ENCODE measurements at regions not wholly inside any gene's neighbourhood (a gene's known extent, or its start where the extent isn't known, plus 50 kb on each side); places are given as distances from the start of the nearest gene placed in this dataset.

GRCh38 chr1:5740865-5741860 is 251.1 kb downstream of the NPHP4 start:
- intact Hi-C loops (cut with micrococcal nuclease): no loop called here
- Histone ChIP-seq H3K4me1 (ENCODE audit: insufficient read depth, low read length) (no peaks in the 10 kb centered on the region), H3K9me3 (ENCODE audit: low read length) (no peaks in the 10 kb centered on the region), H4K20me1 (ENCODE audit: low read length) (no peaks in the 10 kb centered on the region), H3K9ac (ENCODE audit: low read length) (no peak overlapping the region), H3K79me2 (ENCODE audit: low read length) (no peaks in the 10 kb centered on the region), H3K4me2 (ENCODE audit: low read length) (no peak overlapping the region), H3K36me3 (ENCODE audit: low read depth, low read length) (no peaks in the 10 kb centered on the region), H3K4me3 (ENCODE audit: low read length) (no peak overlapping the region), H3K27ac (ENCODE audit: low read length) (no peak overlapping the region), H3K9me2 (replicated peaks; ENCODE audit: low read length) (no peaks in the 10 kb centered on the region), H3F3A (ENCODE audit: low read length, unreplicated experiment) (no peaks in the 10 kb centered on the region), H2AFZ (ENCODE audit: low read length) (no peak overlapping the region), H3K27me3 (ENCODE audit: low read length) (peaks cover 77% of the 10 kb centered on the region)
- no TSS peak for BruUV-seq (replicated peaks)
- DNase-seq: no peak
- no peak for ATAC-seq
- POLR2A ChIA-PET (ENCODE audit: unreplicated experiment): no interaction called here
- TF ChIP-seq EZH2 (IDR thresholded peaks at IDR 0.05; ENCODE audit: low read length, unreplicated experiment) (no peak), EZH2phosphoT487 (IDR thresholded peaks at IDR 0.05; ENCODE audit: borderline replicate concordance, low read length) (no peak)
- TF ChIP-seq, protein P1, sequence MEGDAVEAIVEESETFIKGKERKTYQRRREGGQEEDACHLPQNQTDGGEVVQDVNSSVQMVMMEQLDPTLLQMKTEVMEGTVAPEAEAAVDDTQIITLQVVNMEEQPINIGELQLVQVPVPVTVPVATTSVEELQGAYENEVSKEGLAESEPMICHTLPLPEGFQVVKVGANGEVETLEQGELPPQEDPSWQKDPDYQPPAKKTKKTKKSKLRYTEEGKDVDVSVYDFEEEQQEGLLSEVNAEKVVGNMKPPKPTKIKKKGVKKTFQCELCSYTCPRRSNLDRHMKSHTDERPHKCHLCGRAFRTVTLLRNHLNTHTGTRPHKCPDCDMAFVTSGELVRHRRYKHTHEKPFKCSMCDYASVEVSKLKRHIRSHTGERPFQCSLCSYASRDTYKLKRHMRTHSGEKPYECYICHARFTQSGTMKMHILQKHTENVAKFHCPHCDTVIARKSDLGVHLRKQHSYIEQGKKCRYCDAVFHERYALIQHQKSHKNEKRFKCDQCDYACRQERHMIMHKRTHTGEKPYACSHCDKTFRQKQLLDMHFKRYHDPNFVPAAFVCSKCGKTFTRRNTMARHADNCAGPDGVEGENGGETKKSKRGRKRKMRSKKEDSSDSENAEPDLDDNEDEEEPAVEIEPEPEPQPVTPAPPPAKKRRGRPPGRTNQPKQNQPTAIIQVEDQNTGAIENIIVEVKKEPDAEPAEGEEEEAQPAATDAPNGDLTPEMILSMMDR (conservative IDR thresholded peaks at IDR 0.05; ENCODE audit: low read depth, low read length): no peak
- CTCF ChIA-PET: no interaction called here

- DNase-seq: no peak
- Histone ChIP-seq H2AFZ (ENCODE audit: low read length) (no peak overlapping the region), H3K36me3 (ENCODE audit: low read depth, low read length) (no peaks in the 10 kb centered on the region), H3K27me3 (ENCODE audit: low read length) (peaks cover 78% of the 10 kb centered on the region), H3K9me2 (replicated peaks; ENCODE audit: low read length) (no peaks in the 10 kb centered on the region), H3K4me1 (ENCODE audit: insufficient read depth, low read length) (no peaks in the 10 kb centered on the region), H4K20me1 (ENCODE audit: low read length) (no peaks in the 10 kb centered on the region), H3K9ac (ENCODE audit: low read length) (no peak overlapping the region), H3K9me3 (ENCODE audit: low read length) (no peaks in the 10 kb centered on the region), H3K4me3 (ENCODE audit: low read length) (no peak overlapping the region), H3F3A (ENCODE audit: low read length, unreplicated experiment) (no peaks in the 10 kb centered on the region), H3K79me2 (ENCODE audit: low read length) (no peaks in the 10 kb centered on the region), H3K27ac (ENCODE audit: low read length) (no peak overlapping the region), H3K4me2 (ENCODE audit: low read length) (no peak overlapping the region)
- intact Hi-C loops (cut with micrococcal nuclease): no loop called here
- BruUV-seq (replicated peaks): no TSS peak
- POLR2A ChIA-PET (ENCODE audit: unreplicated experiment): no interaction called here
- CTCF ChIA-PET: no interaction called here
- no peak for ATAC-seq
- TF ChIP-seq, protein P1 (conservative IDR thresholded peaks at IDR 0.05; ENCODE audit: low read depth, low read length): no peak
- TF ChIP-seq EZH2 (IDR thresholded peaks at IDR 0.05; ENCODE audit: low read length, unreplicated experiment) (no peak), EZH2phosphoT487 (IDR thresholded peaks at IDR 0.05; ENCODE audit: borderline replicate concordance, low read length) (no peak)
These were observed 251.8 kb downstream of the NPHP4 start for GRCh38 chr1:5740450-5740849.

GRCh38 chr1:5739561-5740078 is 252.6 kb downstream of the NPHP4 start:
- no peaks in the 10 kb centered on the region for H4K20me1 ChIP-seq (ENCODE audit: low read length)
- no peak overlapping the region for H3K9ac ChIP-seq (ENCODE audit: low read length)
- TF ChIP-seq EZH2phosphoT487 (IDR thresholded peaks at IDR 0.05; ENCODE audit: borderline replicate concordance, low read length) (no peak), EZH2 (IDR thresholded peaks at IDR 0.05; ENCODE audit: low read length, unreplicated experiment) (no peak)
- TF ChIP-seq, protein P1 (conservative IDR thresholded peaks at IDR 0.05; ENCODE audit: low read depth, low read length): no peak
- no peak overlapping the region for H3K4me3 ChIP-seq (ENCODE audit: low read length)
- ChIA-PET CTCF (no interaction called here), POLR2A (ENCODE audit: unreplicated experiment) (no interaction called here)
- ATAC-seq: no peak
- no peak overlapping the region for H2AFZ ChIP-seq (ENCODE audit: low read length)
- no TSS peak for BruUV-seq (replicated peaks)
- DNase-seq: no peak
- no peaks in the 10 kb centered on the region for H3K4me1 ChIP-seq (ENCODE audit: insufficient read depth, low read length)
- H3K36me3 ChIP-seq (ENCODE audit: low read depth, low read length): no peaks in the 10 kb centered on the region
- H3K9me3 ChIP-seq (ENCODE audit: low read length): no peaks in the 10 kb centered on the region
- H3F3A ChIP-seq (ENCODE audit: low read length, unreplicated experiment): no peaks in the 10 kb centered on the region
- intact Hi-C loops (cut with micrococcal nuclease): no loop called here
- no peaks in the 10 kb centered on the region for H3K9me2 ChIP-seq (replicated peaks; ENCODE audit: low read length)
- no peak overlapping the region for H3K27ac ChIP-seq (ENCODE audit: low read length)
- no peaks in the 10 kb centered on the region for H3K79me2 ChIP-seq (ENCODE audit: low read length)
- peaks cover 78% of the 10 kb centered on the region for H3K27me3 ChIP-seq (ENCODE audit: low read length)
- H3K4me2 ChIP-seq (ENCODE audit: low read length): no peak overlapping the region
